ENCODE measurements at regions not wholly inside any gene's neighbourhood (a gene's known extent, or its start where the extent isn't known, plus 50 kb on each side); places are given as distances from the start of the nearest gene placed in this dataset.

DNA sequence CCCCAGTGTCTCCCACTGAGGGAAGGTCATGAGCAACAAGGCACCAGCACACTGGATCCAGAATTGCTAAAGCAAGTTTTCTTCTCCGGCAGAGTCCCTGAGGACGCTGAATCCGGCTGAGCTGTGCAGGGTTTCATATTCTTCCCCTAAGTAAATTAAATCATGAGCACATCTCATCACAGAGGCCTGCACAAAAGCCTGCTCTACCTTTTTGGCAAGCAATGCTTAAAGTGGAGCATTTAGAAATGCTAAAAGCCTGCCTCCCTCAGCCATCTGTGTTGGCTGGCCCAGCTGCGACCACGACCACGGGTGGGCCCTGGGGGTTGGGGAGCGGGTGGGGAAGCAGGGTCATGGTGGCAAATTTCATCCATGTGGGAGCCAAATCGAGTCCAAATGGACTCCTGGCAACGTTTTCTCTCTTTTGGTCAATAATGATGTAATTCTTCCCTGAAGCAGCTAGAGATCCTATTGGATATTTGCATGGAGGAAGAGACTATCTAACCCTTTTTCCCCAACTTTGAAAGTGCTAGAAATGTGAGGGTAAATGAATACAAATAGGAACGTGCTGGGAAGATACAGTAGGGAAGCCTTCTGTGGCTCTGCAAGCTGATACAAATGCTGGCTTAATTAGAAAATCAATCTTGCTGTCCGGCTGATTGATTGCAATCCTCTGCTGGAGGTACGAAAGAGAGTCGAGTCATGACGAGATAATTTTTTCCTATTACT lies 532.8 kb upstream of the TBL1XR1 start:
- no peak for FAIRE-seq

DNA sequence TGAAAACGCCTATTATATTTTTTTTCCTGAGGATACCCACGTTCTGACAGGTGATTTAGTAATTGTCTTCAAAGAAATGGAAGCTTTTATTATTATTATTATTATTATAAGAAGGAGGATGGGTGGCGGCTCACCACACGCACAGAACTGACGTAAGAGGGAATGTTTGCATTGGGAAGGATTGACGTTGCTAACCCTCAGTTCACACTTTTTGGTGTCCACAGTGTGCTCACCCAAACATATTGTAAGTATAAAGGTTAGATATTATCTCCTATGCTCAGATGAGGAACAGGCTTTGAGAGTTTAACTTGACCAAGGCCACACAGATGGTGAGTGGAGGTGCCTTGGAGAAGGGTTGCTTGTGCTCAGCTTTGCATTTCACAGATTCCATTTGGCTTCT lies 533.5 kb upstream of the TBL1XR1 start:
- no peak for FAIRE-seq

DNA sequence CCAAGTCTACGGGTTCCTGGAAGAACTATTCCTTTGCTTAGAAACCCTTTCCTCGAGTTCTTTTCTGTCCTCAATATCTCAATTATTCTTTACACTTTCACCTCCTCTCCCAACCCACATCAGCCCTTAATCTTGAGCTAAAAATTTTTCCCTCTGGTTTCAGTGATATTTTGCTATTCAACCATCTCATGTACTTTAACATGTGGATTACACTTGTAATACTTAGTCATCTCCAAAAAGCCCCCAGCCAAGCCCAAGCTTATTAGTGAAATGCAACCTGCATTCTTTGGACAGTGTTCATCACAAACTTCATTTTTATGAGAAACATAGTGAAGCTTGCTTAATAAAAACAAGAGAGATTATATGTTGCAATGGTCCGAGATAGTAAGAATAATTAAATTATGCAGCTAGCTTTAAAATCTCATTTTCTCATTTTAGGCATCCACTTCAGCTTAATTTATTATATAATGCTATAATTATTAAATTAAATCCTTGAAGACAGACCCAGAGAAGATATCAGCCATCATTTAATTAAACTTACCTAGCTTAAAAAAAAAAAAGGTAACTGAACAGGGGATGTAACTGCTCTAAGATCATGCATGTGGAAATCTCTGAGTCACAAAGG lies 534.5 kb upstream of the TBL1XR1 start:
- no peak for FAIRE-seq

DNA sequence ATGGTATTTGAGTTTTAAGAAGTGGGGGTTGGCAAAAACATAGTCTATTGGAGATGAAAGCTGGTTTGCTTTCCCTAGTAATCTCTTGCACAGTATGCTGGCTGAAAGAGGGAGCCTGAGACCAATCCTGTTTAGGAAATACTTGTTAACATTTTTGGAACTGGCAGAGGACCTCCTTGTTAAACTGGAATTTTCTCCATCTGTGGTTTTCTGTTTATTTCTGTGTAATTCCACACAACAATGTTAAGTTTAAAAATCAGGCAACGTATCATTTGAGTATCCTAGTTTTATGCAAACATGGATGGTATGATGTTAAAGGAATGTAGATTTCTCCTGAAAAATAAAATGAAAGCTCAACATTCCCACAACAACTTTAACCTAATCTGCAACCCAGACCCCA lies 536.0 kb upstream of the TBL1XR1 start:
- FAIRE-seq: no peak

DNA sequence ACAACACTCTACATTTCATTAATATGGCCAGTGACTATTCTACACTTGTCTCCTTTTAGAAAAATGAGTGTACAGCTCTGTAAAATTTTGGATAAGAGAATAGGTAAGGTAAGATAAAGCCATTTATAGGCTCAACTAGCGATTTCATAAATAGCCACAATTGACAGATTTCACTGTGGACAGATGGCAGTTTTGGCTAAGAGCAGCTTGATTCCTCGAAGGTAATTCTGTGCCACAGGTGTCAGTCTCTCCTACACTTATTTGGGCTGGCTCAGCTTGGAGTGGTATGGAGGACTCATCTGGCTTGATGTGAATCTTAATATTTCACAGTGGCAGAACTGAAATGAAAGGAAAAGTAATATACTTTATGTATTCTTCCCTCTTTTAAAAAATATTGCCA lies 536.7 kb upstream of the TBL1XR1 start:
- FAIRE-seq: no peak

DNA sequence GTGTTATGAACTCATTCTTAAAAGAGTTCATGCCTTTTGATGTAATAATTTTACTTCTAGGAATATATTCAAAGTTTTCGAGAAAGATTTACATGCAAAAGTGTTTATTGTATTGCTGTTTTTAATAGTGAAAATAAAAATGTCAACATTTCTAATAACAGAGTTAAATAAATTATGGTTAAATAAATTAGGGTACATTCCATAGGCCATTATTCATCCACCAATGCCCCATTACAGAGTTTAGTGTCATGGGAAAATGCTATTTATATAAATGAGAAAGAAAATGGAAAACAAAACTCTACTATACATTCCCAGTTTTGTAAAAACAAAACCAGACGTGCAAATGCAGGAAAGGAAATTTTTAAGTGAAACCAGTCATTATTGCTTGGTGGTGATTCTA lies 538.1 kb upstream of the TBL1XR1 start:
- FAIRE-seq: no peak

DNA sequence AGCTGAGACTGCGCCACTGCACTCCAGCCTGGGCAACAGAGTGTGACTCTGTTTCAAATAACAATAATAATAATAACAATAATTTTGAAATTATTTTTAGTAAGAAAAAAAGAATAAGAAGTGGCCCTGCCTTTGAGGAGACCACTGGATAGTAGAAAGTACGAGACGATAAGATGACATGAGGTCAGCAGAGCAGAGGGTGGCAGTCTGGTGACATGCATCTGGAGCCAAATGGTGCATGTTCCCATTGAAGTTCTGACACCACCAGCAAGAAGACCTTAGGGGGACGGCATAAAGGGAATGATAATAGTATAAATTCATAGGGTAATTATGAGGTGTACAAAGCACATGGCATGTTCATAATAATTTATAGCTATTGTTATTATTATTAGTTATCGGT lies 542.2 kb upstream of the TBL1XR1 start:
- FAIRE-seq: no peak

DNA sequence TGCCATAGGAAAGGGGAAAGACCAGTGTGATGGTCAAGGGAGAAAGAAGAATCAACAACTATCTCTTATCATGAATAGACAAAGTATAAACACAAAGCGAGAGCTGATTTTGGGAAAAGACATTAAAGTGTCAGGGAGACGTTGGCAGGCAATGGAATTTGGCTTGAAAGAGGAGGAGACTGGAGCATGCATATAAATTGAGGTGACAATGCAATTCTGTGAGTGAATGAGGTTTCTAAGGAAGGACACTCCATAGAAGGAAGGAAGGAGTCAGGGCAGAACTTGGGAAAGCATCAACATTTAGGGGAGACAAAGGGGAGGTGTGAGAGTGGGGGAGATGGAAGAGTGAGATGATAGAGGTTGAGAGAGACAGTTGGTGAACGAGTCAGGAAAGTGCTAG lies 543.0 kb upstream of the TBL1XR1 start:
- no peak for FAIRE-seq

DNA sequence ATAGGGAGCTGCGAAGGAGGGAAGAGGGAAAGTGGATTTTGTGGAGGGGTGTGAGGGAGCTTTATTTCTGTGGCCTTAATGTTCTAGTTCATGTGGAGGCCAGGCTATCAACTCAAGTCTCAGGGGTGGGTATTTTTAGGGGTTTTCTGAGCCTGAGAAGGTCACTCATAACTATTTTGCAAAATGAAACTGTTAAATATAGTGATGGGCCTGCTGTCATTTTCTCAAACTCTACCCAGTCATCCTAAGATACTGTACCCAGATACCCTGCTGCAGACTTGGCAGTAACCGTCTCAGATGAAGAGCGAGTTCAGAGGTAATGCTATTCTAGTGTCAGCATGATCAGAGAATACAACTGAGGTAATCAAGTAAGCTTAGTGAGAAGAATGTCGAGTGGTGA lies 545.0 kb upstream of the TBL1XR1 start:
- FAIRE-seq: no peak

DNA sequence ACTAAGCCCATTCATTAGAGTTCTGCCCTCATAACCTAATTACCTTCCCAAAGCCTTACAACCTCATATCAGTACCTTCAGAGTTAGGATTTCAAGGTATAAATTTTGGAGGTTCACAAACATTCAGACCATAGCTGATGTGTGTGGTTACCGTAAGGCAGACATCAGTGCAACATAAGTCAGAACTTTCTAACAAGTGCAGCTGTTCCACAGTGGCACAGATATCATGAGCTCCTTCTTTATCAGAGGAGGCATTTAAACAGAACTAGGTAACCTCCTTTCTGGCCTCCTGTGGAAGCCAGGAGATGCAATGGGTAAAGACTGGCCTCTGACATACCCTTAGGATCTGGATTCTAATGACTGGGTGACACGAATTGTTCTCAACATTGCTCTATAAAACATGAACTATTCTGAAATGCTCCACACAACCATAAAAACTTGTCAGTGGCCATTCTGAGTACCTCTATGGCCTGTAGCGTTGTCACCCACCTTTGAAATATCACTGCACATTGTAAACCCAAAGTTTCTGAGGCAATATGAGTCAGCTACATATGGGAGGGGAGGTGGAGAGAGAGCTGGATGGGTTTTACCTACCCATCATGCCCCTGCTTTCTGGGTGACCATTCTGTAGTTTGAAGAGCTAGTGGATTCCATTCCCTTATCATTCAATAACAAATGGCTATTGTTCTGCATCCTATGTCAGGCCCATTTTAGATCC lies 546.0 kb upstream of the TBL1XR1 start:
- FAIRE-seq: no peak

DNA sequence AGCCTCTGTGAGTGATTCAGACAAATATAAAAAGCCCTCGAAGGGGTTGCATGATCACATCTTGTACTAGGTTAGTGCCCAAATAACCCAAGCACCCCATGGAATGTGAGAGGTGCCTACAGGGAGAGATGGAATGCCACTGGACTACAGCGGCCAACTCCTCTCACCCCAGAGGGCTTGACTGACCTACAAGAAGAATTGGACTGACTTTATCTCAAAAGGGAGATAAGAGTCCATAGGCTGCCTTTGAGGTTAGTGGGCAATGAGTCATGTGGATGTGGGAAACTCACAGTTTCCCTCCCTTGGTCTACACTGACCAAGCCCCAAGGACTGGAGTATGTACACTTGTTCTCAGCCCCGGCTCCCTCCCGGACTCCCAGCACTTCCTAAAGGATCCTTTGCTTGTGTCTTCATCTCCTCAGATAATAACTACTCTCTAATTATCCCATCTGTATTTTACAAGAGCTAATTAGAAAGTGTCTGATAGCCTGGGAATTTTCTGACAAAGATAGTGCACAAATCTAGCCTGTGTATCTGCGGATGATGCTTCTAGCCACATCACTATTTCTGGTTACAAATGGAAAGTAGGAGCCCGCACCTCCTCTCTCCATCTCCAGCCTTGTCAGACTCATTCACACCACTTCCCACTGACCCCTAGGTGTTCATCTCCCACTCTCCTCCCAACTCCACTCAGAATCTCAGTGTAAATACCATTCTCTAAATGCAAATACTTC lies 547.8 kb upstream of the TBL1XR1 start:
- no peak for FAIRE-seq

DNA sequence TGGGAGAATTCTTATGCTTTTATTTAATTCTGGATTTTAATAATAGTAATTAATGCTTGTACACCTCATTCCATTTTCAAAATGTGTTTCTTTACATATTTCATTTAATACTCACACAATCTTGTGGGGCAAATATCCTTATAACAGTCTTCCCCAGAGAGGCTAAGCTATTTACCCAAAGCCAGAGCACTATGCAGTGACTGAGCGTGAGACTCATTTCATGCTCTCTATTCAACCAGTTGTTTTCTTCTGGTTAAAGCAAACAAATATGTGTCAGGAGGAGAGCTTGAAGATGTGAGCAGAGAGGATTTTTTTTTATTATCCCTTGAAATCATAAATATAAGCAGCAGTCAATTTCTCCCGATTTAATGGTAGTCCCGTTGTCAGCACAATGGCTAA lies 548.3 kb upstream of the TBL1XR1 start:
- no peak for FAIRE-seq

DNA sequence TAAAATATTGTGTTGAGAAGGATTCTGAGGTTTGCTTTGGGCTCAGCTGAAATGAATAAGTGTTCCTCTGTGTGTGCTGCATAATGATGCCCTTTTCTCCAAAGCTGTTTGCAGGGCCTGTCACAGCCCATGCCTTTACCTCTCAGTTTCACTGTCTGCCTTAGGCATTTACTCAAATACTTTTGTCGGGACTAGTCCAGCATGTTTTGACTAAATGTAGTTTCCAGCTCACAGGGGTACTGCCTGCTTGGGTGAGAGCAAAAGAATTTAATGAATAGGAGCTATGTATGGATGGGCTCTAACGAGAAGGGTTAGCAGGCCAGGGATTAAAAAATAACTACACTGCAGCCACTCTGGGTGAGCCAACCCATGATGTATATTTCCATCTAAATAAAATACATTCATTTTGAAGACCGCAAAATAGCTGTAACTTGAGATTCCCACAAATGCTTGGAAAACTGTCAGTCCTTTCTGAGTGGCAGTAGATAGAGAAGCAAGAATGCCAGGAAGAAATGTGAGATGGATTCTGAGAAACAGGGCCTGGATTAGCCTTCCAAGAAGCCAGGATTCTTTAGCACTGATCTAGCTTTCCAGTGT lies 549.2 kb upstream of the TBL1XR1 start:
- no peak for FAIRE-seq

DNA sequence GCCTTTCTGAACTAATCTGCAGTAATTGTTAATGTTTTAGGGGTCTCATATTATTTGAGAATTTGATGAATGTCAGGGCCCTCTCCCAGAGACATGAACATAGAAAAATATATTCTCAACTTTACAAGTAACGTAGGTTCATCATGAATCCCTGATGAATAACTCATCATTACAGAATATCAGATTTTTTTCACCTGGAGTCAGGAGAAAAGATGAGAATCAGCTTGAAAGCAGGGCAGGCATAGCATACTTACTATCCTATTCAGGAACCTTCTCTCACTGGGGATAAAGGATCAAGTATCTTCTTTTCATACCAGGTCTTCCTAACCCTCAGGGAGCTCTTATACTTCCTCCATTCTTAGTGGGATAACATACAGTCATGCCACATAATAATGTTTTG lies 552.6 kb upstream of the TBL1XR1 start:
- FAIRE-seq: no peak

DNA sequence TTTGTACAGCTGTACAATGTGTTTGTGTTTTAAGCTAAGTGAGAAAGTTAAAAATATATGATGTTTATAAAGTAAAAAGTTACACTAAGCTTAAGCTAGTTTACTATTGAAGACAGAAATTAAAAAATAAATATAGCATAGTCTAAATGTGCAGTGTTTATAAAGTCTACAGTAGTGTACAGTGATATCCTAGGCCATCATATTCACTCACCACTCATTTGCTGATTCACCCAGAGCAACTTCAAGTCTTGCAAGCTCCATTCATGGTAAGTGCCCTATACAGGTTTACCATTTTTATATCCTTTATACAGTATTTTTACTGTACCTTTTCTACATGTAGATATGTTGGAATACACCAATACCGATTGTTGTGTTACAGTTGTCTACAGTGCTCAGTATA lies 553.2 kb upstream of the TBL1XR1 start:
- no peak for FAIRE-seq

DNA sequence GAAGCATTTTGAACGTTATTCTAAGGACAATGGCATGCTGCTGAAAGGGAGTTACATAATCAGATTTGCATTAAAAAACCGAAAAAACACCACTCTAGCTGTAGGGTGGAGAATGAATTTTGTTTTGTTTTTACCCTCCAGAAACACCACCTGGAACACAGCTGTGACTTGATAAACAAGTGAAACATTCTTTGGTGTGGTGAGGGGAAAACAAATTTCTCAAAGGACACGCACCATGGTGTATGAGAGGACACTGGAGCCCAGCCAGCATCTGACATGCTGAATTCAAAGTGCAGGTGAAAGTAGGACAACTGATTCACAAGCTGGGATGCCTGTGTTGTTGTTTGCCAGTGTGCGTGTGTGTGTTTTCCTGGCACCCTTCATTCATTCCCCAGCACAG lies 554.5 kb upstream of the TBL1XR1 start:
- FAIRE-seq: no peak

DNA sequence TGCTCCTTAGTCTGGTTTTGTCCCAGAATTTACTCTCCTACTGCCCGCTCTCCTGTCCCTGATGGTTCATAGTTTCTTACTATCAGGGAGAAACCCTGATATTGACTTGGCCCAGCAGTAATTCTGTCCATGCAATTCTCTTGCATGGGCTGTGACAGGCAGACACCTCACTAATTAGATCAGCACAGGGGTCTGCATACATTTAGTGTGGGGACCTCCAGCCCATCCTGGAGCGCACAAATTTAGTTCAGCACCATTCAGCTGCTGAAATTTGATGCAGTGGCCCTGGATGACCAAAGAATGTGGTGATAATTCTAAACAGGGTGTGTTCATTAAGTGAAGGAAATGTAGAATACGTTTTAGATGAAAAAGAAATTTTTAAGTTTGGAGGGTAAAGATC lies 555.5 kb upstream of the TBL1XR1 start:
- FAIRE-seq: no peak

DNA sequence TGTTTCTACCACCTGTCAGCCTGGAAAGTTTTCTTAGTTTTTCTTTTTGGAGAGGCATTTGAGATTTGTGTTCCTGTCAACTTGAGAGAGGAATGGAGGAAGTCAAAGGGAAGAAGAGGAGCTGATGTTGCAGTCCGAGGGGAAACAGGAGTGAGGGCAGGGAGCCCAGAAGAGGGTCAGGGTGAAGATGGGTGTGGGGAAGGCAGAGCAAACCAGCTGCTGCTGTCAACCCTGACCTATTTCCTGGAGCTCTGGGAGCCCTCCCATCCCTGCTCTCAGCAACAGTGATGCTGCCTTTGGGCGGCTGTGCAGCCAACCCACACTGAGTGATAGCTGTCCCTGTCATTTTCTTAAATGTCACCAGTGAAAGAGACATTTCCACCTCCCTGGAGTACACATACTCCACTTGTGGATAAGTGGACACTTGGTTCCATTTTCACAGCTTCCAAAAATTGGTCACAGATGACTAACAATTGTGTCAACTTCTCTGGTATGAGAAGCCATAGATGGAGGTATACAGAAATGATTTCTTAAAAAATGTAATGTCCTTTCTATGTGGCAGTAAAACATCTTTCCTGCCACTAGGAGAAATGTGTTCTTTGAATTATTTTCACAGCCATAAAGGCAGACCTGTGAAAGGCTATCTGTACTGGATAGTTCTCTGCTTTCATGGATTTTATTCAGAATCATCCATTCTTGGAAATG lies 556.3 kb upstream of the TBL1XR1 start:
- FAIRE-seq: no peak

DNA sequence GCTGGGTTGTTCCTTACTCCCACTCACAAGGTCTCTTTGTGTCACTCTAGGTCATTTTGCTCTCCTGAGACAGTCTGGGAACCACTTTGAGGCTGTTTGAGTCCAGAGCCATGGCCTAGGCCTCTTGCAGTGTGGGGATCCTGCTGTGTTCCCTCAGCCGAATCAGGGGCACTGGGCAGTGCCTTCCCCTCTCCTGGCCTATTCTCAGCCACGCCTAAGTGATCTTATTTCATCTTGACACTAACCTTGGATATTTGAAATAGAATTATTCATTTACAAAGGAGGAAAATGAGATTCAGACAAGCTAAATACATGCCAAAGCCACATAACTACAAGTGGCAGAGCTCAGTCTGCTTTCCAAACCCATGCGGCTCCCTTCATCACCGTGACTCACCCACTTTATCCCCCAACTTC lies 557.2 kb upstream of the TBL1XR1 start:
- FAIRE-seq: no peak

DNA sequence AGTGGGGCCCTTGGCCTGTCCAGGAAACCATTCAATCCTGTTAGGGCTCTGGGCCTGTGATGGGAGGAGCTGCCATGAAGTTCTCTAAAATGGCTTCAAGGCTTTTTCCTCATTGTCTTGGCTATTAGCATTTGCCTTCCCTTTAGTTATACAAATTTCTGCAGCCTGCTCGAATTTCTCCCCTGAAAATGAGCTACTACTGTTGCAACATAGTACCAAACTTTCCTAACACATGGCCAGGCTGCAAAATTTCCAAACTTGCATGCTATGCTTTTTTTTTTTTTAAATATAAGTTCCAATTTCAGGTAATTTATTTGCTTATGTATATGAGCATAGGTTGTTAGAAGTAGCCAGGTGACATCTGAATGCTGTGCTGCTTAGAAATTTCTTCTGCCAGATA lies 560.8 kb upstream of the TBL1XR1 start:
- no peak for FAIRE-seq

DNA sequence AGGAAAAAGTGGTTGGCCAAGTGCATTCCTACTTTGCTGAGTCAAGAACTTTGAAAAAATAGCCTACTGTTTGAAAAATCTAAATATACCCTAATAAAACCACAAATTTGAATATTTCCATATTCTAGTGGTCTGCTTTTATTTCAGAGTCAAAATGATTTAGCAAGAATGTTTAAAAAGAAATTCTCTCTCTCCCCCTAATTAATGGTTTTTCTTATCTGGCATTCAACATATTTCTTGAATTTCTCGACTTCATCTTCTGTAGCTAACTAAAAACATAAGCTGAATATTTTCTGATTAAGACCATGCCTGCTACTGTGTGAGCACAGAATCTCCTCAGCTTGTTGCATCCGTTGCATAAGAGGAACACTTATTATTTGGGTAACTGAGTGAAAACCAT lies 563.5 kb upstream of the TBL1XR1 start:
- FAIRE-seq: no peak

DNA sequence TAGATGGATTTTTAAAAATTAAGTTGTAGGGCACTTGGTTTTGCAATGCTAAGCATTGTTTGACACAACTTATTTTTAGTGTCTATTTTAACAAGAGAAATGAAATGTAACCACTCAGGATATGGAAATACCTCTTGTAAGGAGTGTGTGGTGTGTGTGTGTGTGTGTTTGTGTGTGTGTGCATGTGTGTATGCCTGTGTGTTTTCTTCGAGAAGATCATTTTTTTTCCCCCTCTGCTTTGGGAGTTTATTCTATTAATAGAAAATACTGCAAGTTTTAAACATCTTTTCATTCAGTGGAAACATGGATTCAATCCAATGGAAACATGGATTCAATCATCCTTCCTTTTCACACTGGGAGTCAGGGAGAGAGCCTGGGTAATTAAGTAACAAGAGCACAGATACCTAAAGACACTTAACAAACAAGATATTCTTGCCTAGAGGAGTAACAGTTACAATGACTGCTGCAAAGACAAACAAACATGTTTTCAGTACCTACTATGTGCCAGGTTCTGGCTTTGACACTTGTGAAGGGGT lies 567.2 kb upstream of the TBL1XR1 start:
- no peak for FAIRE-seq
